Kidney (tissue), 13 donors: ENCODE measurements at regions not wholly inside any gene's neighbourhood (a gene's known extent, or its start where the extent isn't known, plus 50 kb on each side); places are given as distances from the start of the nearest gene placed in this dataset.

Experiments used
- DNase-seq, 5 donors: peaks; one replicate each; pipeline ENCODE4 v3.0.0-alpha.2; 2013 to 2020
- FAIRE-seq: peaks from 2 replicates; lab custom pipeline; 2012; peaks lifted over from hg19 to GRCh38; lab: Jason Lieb, UNC
- H3K27ac ChIP-seq, 2 donors: one replicate each; pipeline ENCODE4 v1.7.0; 2013; ENCODE audit warnings: low read depth in 2 of 2, low read length in 2 of 2, inconsistent platforms in 1 of 2
- H3K27me3 ChIP-seq: one replicate; pipeline ENCODE4 v1.7.1; 2013; ENCODE audit warnings: low read length, inconsistent platforms; ENCODE audit not compliant: control insufficient read depth, insufficient read depth
- H3K36me3 ChIP-seq, 3 donors: one replicate each; pipeline versions ENCODE4 v1.7.0 to v1.7.1; 2013; ENCODE audit warnings: low read length in 3 of 3, control low read depth in 1 of 3, inconsistent platforms in 1 of 3; ENCODE audit not compliant: insufficient read depth in 3 of 3, control insufficient read depth in 2 of 3
- H3K4me1 ChIP-seq, 3 donors: one replicate each; pipeline versions ENCODE4 v1.7.0 to v1.7.1; 2013; ENCODE audit warnings: low read length in 3 of 3, inconsistent platforms in 1 of 3, low read depth in 1 of 3; ENCODE audit not compliant: control insufficient read depth in 2 of 3, insufficient read depth in 2 of 3
- H3K4me3 ChIP-seq, 3 donors: one replicate each; pipeline versions ENCODE4 v1.7.0 to v1.8.1; 2013; ENCODE audit warnings: low read length in 3 of 3, control low read depth in 1 of 3, inconsistent platforms in 1 of 3
- H3K9ac ChIP-seq, 3 donors: one replicate each; pipeline versions ENCODE4 v1.7.0 to v1.7.1; 2013; ENCODE audit warnings: low read length in 3 of 3, control low read depth in 1 of 3, inconsistent platforms in 1 of 3
- H3K9me3 ChIP-seq, 3 donors: one replicate each; pipeline versions ENCODE4 v1.7.0 to v1.7.1; 2013; ENCODE audit warnings: low read length in 3 of 3, control low read depth in 1 of 3, inconsistent platforms in 1 of 3; ENCODE audit not compliant: control insufficient read depth in 2 of 3, insufficient read depth in 1 of 3
- intact Hi-C: fragments of 100-400 bp; cut with DNase I; formaldehyde crosslinking; loops from one replicate; pipeline ENCODE4 v1.11.1; 2022
- TF ChIP-seq, protein P1 (sequence below): IDR thresholded peaks from 3 replicates; pipeline ENCODE4 v1.5.1; 2012; ENCODE audit warnings: mild to moderate bottlenecking, moderate library complexity, borderline replicate concordance; ENCODE audit not compliant: insufficient read depth; ENCODE audit errors: extremely low read depth
- donor health status: control.
- donor health status: control.
- donor health status: control.
- donor health status: control.
- donor health status: control.
- donor health status: DM: yes; HTN: yes; CAD: no.
- donor health status: Normal renal cell carcinoma (clear cell type).

DNA sequence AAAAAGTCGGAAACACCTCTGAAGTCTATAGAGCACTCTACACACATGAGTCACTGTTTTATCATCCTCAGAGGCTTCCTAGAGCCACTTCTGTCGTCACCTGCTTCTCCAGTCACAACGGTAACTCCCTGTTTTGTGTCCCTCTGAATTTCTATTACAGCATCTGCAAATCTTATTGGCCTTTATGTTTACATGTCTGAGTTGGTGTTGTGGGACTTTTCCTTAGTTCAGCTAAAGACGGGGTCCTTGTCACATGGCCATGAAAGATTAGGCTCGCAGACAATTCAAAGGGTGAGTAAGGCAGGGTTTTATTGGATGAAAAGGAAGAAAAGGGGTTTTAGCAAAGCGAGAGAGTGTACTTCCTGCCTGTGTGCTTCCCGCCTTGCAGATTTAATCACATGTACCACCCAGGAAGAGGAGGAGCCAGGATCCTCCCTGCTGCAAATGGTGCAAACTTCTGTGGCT is 185.6 kb downstream of the LPIN1 start:
- FAIRE-seq (no peak), DNase-seq (no peak)
- TF ChIP-seq, protein P1, sequence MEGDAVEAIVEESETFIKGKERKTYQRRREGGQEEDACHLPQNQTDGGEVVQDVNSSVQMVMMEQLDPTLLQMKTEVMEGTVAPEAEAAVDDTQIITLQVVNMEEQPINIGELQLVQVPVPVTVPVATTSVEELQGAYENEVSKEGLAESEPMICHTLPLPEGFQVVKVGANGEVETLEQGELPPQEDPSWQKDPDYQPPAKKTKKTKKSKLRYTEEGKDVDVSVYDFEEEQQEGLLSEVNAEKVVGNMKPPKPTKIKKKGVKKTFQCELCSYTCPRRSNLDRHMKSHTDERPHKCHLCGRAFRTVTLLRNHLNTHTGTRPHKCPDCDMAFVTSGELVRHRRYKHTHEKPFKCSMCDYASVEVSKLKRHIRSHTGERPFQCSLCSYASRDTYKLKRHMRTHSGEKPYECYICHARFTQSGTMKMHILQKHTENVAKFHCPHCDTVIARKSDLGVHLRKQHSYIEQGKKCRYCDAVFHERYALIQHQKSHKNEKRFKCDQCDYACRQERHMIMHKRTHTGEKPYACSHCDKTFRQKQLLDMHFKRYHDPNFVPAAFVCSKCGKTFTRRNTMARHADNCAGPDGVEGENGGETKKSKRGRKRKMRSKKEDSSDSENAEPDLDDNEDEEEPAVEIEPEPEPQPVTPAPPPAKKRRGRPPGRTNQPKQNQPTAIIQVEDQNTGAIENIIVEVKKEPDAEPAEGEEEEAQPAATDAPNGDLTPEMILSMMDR = no peak
- H3K36me3 ChIP-seq = no peaks in the 10 kb centered on the region
- H3K27me3 ChIP-seq = no peaks in the 10 kb centered on the region
- intact Hi-C loops = no loop called here
- no peak overlapping the region for H3K4me3 ChIP-seq
- H3K27ac ChIP-seq = no peak overlapping the region
- H3K9me3 ChIP-seq = no peaks in the 10 kb centered on the region
- H3K9ac ChIP-seq = no peak overlapping the region
- peaks cover 0 to 3% (median 0%) of the 10 kb centered on the region in 3 donors for H3K4me1 ChIP-seq

DNA sequence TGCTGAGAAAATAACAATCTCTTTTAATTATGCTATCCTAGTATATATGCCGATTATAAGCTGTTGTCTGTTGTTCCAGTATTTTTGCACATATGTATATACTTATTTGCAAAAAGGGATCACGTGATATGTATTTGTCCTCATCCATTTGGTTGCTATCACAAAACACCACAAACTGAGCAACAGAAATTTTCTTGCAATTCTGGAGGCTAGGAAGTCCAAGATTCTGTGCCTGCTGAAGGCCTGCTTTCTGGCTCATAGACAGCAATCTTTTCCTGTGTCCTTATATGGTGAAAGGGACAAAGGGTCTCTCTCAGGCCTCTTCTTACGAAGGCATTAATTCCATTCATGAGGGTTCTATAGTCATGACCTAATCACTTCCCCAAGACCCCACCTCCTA is 186.5 kb downstream of the LPIN1 start:
- H3K27ac ChIP-seq = no peak overlapping the region
- no peaks in the 10 kb centered on the region for H3K9me3 ChIP-seq
- DNase-seq (no peak), FAIRE-seq (no peak)
- TF ChIP-seq, protein P1 = no peak
- intact Hi-C loops = no loop called here
- H3K4me3 ChIP-seq = no peak overlapping the region
- H3K36me3 ChIP-seq = no peaks in the 10 kb centered on the region
- no peak overlapping the region for H3K9ac ChIP-seq
- no peaks in the 10 kb centered on the region for H3K27me3 ChIP-seq
- peaks cover 0 to 3% (median 0%) of the 10 kb centered on the region in 3 donors for H3K4me1 ChIP-seq

DNA sequence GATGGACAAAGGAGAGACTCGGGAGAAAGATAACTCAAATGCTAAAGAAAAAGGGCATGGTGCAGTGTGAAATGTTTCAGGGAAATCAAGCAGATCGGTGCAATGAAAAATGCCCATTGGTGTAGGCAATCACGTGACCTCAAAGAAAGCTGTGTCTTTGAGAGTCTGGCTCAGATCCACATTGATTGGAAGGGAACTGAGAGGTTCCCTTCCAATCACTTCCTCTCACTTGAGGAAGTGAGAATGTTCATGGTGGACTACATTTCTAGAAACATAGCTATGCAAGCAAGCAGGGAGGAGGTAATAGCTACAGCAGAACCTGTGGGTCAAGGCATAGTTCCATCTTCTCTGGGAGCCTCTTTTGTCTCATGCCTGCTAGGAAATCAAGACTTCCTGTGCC is 187.4 kb downstream of the LPIN1 start:
- no peaks in the 10 kb centered on the region for H3K9me3 ChIP-seq
- intact Hi-C loops = no loop called here
- H3K36me3 ChIP-seq = no peaks in the 10 kb centered on the region
- DNase-seq = no peak
- H3K9ac ChIP-seq = no peak overlapping the region
- H3K27ac ChIP-seq = no peak overlapping the region
- peaks cover 0 to 3% (median 0%) of the 10 kb centered on the region in 3 donors for H3K4me1 ChIP-seq
- H3K27me3 ChIP-seq = no peaks in the 10 kb centered on the region
- TF ChIP-seq, protein P1 = no peak
- no peak overlapping the region for H3K4me3 ChIP-seq
- FAIRE-seq = no peak

DNA sequence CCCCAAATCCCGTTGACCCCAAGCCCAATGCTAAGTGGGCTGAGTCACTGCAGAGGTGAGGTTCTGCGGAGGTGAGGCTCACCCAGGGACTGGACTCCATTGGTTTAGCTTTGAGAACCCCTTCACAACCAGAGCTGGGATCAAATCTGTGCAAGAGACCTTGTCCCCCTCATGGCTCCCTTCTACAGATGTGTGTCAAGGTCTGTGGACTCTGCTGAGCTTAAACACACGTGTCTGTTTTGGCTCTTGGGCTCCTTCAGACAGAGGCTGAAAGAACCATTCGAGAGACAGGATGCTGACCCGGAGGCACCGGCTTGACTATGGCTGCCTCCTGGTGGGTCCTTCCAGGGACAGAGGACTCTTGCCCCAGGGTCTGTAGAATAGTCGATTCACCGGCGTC is 190.3 kb downstream of the LPIN1 start:
- Histone ChIP-seq H3K4me1 (no peaks in the 10 kb centered on the region), H3K9ac (no peak overlapping the region), H3K9me3 (no peaks in the 10 kb centered on the region), H3K36me3 (no peaks in the 10 kb centered on the region), H3K27me3 (no peaks in the 10 kb centered on the region), H3K27ac (no peak overlapping the region), H3K4me3 (no peak overlapping the region)
- DNase-seq (no peak), FAIRE-seq (no peak)
- TF ChIP-seq, protein P1 = no peak
- intact Hi-C loops = no loop called here
